Fibroblast of upper back skin (primary cell): ENCODE measurements at regions not wholly inside any gene's neighbourhood (a gene's known extent, or its start where the extent isn't known, plus 50 kb on each side); places are given as distances from the start of the nearest gene placed in this dataset.

ENCODE experiments used
- DNase-seq: peaks from one replicate; pipeline ENCODE4 v3.0.0-alpha.2; 2013

GRCh38 chr3:45330510-45331295, 57.7 kb upstream of the LARS2 start:
- no peak for DNase-seq

- no peak for DNase-seq
Observed at GRCh38 chr3:45332493-45332892, 55.9 kb upstream of the LARS2 start.

- no peak for DNase-seq
Observed at GRCh38 chr3:45332901-45333407, 55.4 kb upstream of the LARS2 start.

GRCh38 chr3:45333549-45333948, 54.8 kb upstream of the LARS2 start:
- DNase-seq, result peak; percentile 45

- no peak for DNase-seq
Observed at GRCh38 chr3:45337839-45338470, 50.4 kb upstream of the LARS2 start.
